ENCODE measurements at regions not wholly inside any gene's neighbourhood (a gene's known extent, or its start where the extent isn't known, plus 50 kb on each side); places are given as distances from the start of the nearest gene placed in this dataset.

- no peak overlapping the region for H3K27ac ChIP-seq
- no peak overlapping the region for H3K4me3 ChIP-seq
- H3K4me1 ChIP-seq, result no peaks in the 10 kb centered on the region
- no peaks in the 10 kb centered on the region for H3K9me3 ChIP-seq
- no peak for DNase-seq (ENCODE audit: low spot score in 2 of 2)
- WGBS, 2 donors, result 72 to 78% methylated on average over 1 of the region's 1 CpG
- H3K27me3 ChIP-seq, result no peaks in the 10 kb centered on the region
- H3K36me3 ChIP-seq, result no peaks in the 10 kb centered on the region
- TF ChIP-seq POLR2A (IDR thresholded peaks at IDR 0.05), result no peak
- TF ChIP-seq CTCF (IDR thresholded peaks at IDR 0.05), result no peak
- no peak for TF ChIP-seq EP300 (IDR thresholded peaks at IDR 0.05)
Observed at GRCh38 chr13:64007339-64007738, 2591.7 kb upstream of the PCDH20 start.

GRCh38 chr13:64000321-64000720, 2584.7 kb upstream of the PCDH20 start:
- 55 to 66% methylated on average over 4 of the region's 4 CpGs for WGBS, 2 donors
- Histone ChIP-seq H3K4me3 (no peak overlapping the region), H3K4me1 (no peaks in the 10 kb centered on the region), H3K27ac (no peak overlapping the region), H3K36me3 (no peaks in the 10 kb centered on the region), H3K27me3 (no peaks in the 10 kb centered on the region), H3K9me3 (no peaks in the 10 kb centered on the region)
- no peak for DNase-seq (ENCODE audit: low spot score in 2 of 2)
- TF ChIP-seq POLR2A (IDR thresholded peaks at IDR 0.05) (no peak), CTCF (IDR thresholded peaks at IDR 0.05) (no peak), EP300 (IDR thresholded peaks at IDR 0.05) (no peak)

- no peaks in the 10 kb centered on the region for H3K27me3 ChIP-seq
- H3K27ac ChIP-seq, result no peak overlapping the region
- no peak for DNase-seq (ENCODE audit: low spot score in 2 of 2)
- H3K9me3 ChIP-seq, result no peaks in the 10 kb centered on the region
- WGBS, 2 donors, result 63 to 64% methylated on average over 3 of the region's 3 CpGs
- no peaks in the 10 kb centered on the region for H3K4me1 ChIP-seq
- H3K4me3 ChIP-seq, result no peak overlapping the region
- H3K36me3 ChIP-seq, result no peaks in the 10 kb centered on the region
- TF ChIP-seq EP300 (IDR thresholded peaks at IDR 0.05), result no peak
- TF ChIP-seq POLR2A (IDR thresholded peaks at IDR 0.05), result no peak
- no peak for TF ChIP-seq CTCF (IDR thresholded peaks at IDR 0.05)
Observed at GRCh38 chr13:63999614-64000305, 2584.1 kb upstream of the PCDH20 start.

GRCh38 chr13:63983366-63983765, 2567.7 kb upstream of the PCDH20 start:
- 67 to 81% methylated on average over 1 of the region's 1 CpG for WGBS, 2 donors
- no peaks in the 10 kb centered on the region for H3K27me3 ChIP-seq
- no peaks in the 10 kb centered on the region for H3K4me1 ChIP-seq
- H3K4me3 ChIP-seq, result no peak overlapping the region
- H3K9me3 ChIP-seq, result peaks cover 0 to 2% (median 0%) of the 10 kb centered on the region in 4 donors
- H3K27ac ChIP-seq, result no peak overlapping the region
- H3K36me3 ChIP-seq, result no peaks in the 10 kb centered on the region
- no peak for TF ChIP-seq POLR2A (IDR thresholded peaks at IDR 0.05)
- no peak for TF ChIP-seq CTCF (IDR thresholded peaks at IDR 0.05)
- no peak for TF ChIP-seq EP300 (IDR thresholded peaks at IDR 0.05)
- DNase-seq (ENCODE audit: low spot score in 2 of 2), result no peak

- Histone ChIP-seq H3K4me1 (no peaks in the 10 kb centered on the region), H3K27me3 (no peaks in the 10 kb centered on the region), H3K9me3 (no peaks in the 10 kb centered on the region), H3K4me3 (no peak overlapping the region), H3K27ac (no peak overlapping the region), H3K36me3 (no peaks in the 10 kb centered on the region)
- DNase-seq (ENCODE audit: low spot score in 2 of 2), result no peak
- TF ChIP-seq POLR2A (IDR thresholded peaks at IDR 0.05), result no peak
- no peak for TF ChIP-seq EP300 (IDR thresholded peaks at IDR 0.05)
- no peak for TF ChIP-seq CTCF (IDR thresholded peaks at IDR 0.05)
Observed at GRCh38 chr13:63979951-63980350, 2564.3 kb upstream of the PCDH20 start.
